Heart left ventricle (tissue), 16 donors: ENCODE measurements at regions not wholly inside any gene's neighbourhood (a gene's known extent, or its start where the extent isn't known, plus 50 kb on each side); places are given as distances from the start of the nearest gene placed in this dataset.

Source experiments
- ATAC-seq, 4 donors: fragments of 200-7000 bp; cut with Tn5 transposase; one replicate each; pipeline ENCODE4 v1.9.1; 2020 to 2022; ENCODE audit warnings: moderate library complexity in 4 of 4, mild to moderate bottlenecking in 3 of 4, moderate number of reproducible peaks in 1 of 4
- DNase-seq, 5 donors: peaks; one replicate each; pipeline ENCODE4 v3.0.0-alpha.2; 2020
- H3K27ac ChIP-seq, 12 donors: fragments of 200-600 bp; sonication (generic) in 4 of 12; one replicate each; pipeline versions ENCODE4 v1.5.0 to v1.8.0; 2016 to 2022; ENCODE audit warnings: mild to moderate bottlenecking in 2 of 12
- H3K27me3 ChIP-seq, 9 donors: fragments of 200-600 bp; sonication (generic) in 2 of 9; one replicate each; pipeline versions ENCODE4 v1.5.1 to v1.8.0; 2016 to 2022; ENCODE audit warnings: mild to moderate bottlenecking in 3 of 9
- H3K36me3 ChIP-seq, 9 donors: fragments of 200-600 bp; sonication (generic) in 2 of 9; one replicate each; pipeline versions ENCODE4 v1.5.0 to v1.8.0; 2018 to 2022; ENCODE audit warnings: mild to moderate bottlenecking in 2 of 9
- H3K4me1 ChIP-seq, 12 donors: fragments of 200-600 bp; sonication (generic) in 4 of 12; one replicate each; pipeline versions ENCODE4 v1.5.0 to v1.8.0; 2016 to 2022; ENCODE audit warnings: mild to moderate bottlenecking in 3 of 12
- H3K4me3 ChIP-seq, 12 donors: fragments of 200-600 bp; sonication (generic) in 4 of 12; one replicate each; pipeline versions ENCODE4 v1.5.0 to v1.8.0; 2017 to 2022; ENCODE audit warnings: mild to moderate bottlenecking in 9 of 12, moderate library complexity in 4 of 12
- H3K9me3 ChIP-seq, 12 donors: fragments of 200-600 bp; sonication (generic) in 4 of 12; one replicate each; pipeline versions ENCODE4 v1.5.0 to v1.8.0; 2016 to 2022; ENCODE audit warnings: mild to moderate bottlenecking in 1 of 12
- POLR2A ChIP-seq, 2 donors: fragments of 450-650 bp; IDR thresholded peaks; one replicate each; pipeline ENCODE4 v1.6.1; 2017; ENCODE audit warnings: antibody characterized with exemption in 2 of 2, mild to moderate bottlenecking in 2 of 2, moderate library complexity in 2 of 2
- WGBS, 4 donors: extraction: QIAGEN DNeasy Blood & Tissue Kit in 2 of 4; methylation state at CpG; one replicate each; pipeline versions ENCODE4 v1.1.5 to v1.1.7; 2013 to 2018; 5-methylcytosine and 5-hydroxymethylcytosine counted together
- intact Hi-C, 10 donors: fragments of 100-400 bp; cut with DNase I; formaldehyde crosslinking; loops; one replicate each; pipeline versions ENCODE4 v1.11.1 to v1.14.2; 2022
- TF ChIP-seq, protein P1 (sequence below), 12 donors: fragments of 200-600 bp; sonication (generic) in 4 of 12; IDR thresholded peaks; one replicate each; pipeline versions ENCODE4 v1.5.0 to v1.8.0; 2018 to 2022; ENCODE audit warnings: antibody characterized with exemption in 12 of 12, mild to moderate bottlenecking in 5 of 12
- donor health status: ischemic (EF 13 %, LVEDD 7.1; RV severe dilation, severe dysfunction).
- donor health status: healthy with polysubstance abuse.
- donor health status: DM: no; HTN: yes; CAD: no.
- donor health status: DM: no; HTN: no; CAD: no.
- donor health status: ischemic (EF 25% LVEDD 6.9; RV normal size, moderate dysfunction).
- donor health status: ischemic (EF 25% LVEDD 5.7; RV mildly dilated, moderate dysfunction).
- donor health status: healthy.
- donor health status: DM: yes; HTN: yes; CAD: no.
- donor health status: ischemic (EF 35%, LVEDD 5.7; RV mildly dilated, moderate dysfunction).
- donor health status: nonischemic (EF 11% LVEDD 7.7; RV severe dilation, severe dysfunction).
- donor health status: DM: yes; HTN: yes; CAD: no.
- donor health status: PGD.
- donor health status: ischemic (EF 29% LVEDD 5.4; RV normal size, mild dysfunction).
- donor health status: nonischemic (EF 23%, LVEDD 6.1; RV moderate dilation, normal function).

DNA sequence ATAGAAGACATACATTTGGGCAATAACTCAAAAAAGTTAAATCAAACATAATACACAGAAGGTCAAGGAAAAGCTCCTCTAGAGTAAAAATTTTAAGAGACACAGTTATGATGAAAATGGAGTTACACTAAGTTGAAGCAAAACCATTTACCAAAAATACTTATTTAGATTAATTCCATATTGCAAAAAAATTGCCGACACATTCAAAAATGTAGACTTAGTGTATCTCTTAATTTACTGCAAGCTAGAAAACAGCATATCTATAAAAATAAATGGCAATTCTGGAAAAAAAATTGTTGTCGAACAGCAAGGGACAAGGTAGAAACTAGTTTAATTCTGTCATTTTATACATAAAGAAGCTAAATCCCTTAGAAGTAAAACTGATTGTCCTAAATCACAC lies 248.7 kb upstream of the KIF2B start:
- no peak for TF ChIP-seq POLR2A (IDR thresholded peaks at IDR 0.05)
- TF ChIP-seq, protein P1, sequence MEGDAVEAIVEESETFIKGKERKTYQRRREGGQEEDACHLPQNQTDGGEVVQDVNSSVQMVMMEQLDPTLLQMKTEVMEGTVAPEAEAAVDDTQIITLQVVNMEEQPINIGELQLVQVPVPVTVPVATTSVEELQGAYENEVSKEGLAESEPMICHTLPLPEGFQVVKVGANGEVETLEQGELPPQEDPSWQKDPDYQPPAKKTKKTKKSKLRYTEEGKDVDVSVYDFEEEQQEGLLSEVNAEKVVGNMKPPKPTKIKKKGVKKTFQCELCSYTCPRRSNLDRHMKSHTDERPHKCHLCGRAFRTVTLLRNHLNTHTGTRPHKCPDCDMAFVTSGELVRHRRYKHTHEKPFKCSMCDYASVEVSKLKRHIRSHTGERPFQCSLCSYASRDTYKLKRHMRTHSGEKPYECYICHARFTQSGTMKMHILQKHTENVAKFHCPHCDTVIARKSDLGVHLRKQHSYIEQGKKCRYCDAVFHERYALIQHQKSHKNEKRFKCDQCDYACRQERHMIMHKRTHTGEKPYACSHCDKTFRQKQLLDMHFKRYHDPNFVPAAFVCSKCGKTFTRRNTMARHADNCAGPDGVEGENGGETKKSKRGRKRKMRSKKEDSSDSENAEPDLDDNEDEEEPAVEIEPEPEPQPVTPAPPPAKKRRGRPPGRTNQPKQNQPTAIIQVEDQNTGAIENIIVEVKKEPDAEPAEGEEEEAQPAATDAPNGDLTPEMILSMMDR (IDR thresholded peaks at IDR 0.05): no peak
- no peak overlapping the region for H3K4me3 ChIP-seq
- WGBS, 4 donors: 89 to 97% (median 93%) methylated on average over 2 of the region's 2 CpGs
- H3K4me1 ChIP-seq: no peaks in the 10 kb centered on the region
- H3K9me3 ChIP-seq: no peaks in the 10 kb centered on the region
- H3K27ac ChIP-seq: no peak overlapping the region
- intact Hi-C loops: no loop called here
- no peaks in the 10 kb centered on the region for H3K36me3 ChIP-seq
- DNase-seq (no peak), ATAC-seq (no peak)
- no peaks in the 10 kb centered on the region for H3K27me3 ChIP-seq

DNA sequence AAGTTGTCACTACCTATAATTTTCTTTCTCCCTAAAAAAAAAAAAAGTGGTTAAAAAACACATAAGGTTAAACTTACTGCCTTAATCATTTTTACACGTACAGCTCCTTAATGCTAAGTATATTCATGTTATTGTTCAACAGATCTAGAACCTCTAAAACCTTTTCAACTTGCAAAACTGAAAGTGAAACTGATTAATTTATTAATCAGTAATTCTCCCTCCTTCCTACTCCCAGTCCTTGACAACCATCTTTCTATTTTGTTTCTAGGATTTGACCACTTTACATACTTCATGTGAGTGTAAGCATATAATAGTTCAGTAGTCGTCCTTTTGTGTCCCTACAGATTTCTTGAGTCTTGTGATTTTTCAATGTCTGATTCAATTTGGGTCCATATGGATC lies 251.4 kb upstream of the KIF2B start:
- intact Hi-C loops: no loop called here
- no peaks in the 10 kb centered on the region for H3K27me3 ChIP-seq
- DNase-seq (no peak), ATAC-seq (no peak)
- no peaks in the 10 kb centered on the region for H3K4me1 ChIP-seq
- WGBS, 4 donors: 61 to 67% (median 66%) methylated on average over 2 of the region's 2 CpGs
- TF ChIP-seq POLR2A (IDR thresholded peaks at IDR 0.05): no peak
- TF ChIP-seq, protein P1 (IDR thresholded peaks at IDR 0.05): no peak
- no peaks in the 10 kb centered on the region for H3K9me3 ChIP-seq
- no peaks in the 10 kb centered on the region for H3K36me3 ChIP-seq
- H3K27ac ChIP-seq: no peak overlapping the region
- H3K4me3 ChIP-seq: no peak overlapping the region

DNA sequence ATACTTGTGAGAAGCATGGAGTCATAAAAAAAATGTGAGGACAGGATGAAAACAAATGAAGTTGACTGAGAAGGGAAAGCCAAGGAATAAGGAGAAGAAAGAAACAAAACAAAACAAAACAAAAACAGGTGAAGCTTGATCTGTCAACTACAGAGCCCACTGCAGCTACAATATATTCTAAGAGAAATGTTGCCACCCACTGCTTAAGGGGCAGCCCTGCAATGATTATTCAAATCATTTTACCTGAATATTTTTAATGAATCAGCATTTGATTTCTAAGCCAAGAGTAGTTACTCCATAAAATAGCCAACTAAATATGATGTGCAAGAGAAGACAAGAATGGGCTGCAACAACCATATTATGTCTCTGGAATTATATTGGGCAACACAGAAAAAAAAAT lies 252.0 kb upstream of the KIF2B start:
- no peak for TF ChIP-seq POLR2A (IDR thresholded peaks at IDR 0.05)
- TF ChIP-seq, protein P1 (IDR thresholded peaks at IDR 0.05): peak in 1 of 12 donors; percentile 8
- H3K27ac ChIP-seq: no peak overlapping the region
- intact Hi-C loops: no loop called here
- H3K27me3 ChIP-seq: no peaks in the 10 kb centered on the region
- no peak for ATAC-seq
- H3K4me3 ChIP-seq: no peak overlapping the region
- no peak for DNase-seq
- no peaks in the 10 kb centered on the region for H3K9me3 ChIP-seq
- no peaks in the 10 kb centered on the region for H3K36me3 ChIP-seq
- no peaks in the 10 kb centered on the region for H3K4me1 ChIP-seq

DNA sequence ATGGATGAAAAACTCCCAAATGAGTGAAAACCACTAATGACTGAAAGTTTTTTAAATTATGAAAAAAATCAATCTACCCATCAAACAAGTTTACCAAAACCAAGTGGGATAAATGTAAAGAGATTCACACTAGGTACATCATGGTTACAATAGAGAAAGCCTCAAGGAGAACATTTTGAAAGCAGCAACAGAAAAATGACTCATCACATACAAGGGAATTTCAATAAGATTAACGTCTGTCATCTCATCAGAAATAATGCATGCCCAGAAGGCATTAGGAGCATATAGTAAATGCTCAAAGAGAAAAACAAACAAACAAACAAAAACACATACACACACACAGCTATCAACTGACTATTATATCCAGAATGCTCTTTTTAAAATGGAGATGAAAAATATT lies 261.8 kb upstream of the KIF2B start:
- no peak overlapping the region for H3K27ac ChIP-seq
- no peaks in the 10 kb centered on the region for H3K4me1 ChIP-seq
- no peaks in the 10 kb centered on the region for H3K36me3 ChIP-seq
- H3K4me3 ChIP-seq: no peak overlapping the region
- peaks cover 0 to 8% (median 0%) of the 10 kb centered on the region in 12 donors for H3K9me3 ChIP-seq
- 0 to 49% (median 35%) methylated on average over 1 of the region's 1 CpG for WGBS, 4 donors
- no peaks in the 10 kb centered on the region for H3K27me3 ChIP-seq
- no peak for DNase-seq
- ATAC-seq: no peak
- no peak for TF ChIP-seq POLR2A (IDR thresholded peaks at IDR 0.05)
- TF ChIP-seq, protein P1 (IDR thresholded peaks at IDR 0.05): no peak
- intact Hi-C loops: no loop called here
